Stimulated activated CD4-positive, alpha-beta T cell treated with anti-CD3 and anti-CD28 coated beads, Interleukin-2, amount 100 ng/mL, for 4 hours (primary cell): ENCODE measurements at regions not wholly inside any gene's neighbourhood (a gene's known extent, or its start where the extent isn't known, plus 50 kb on each side); places are given as distances from the start of the nearest gene placed in this dataset.

Experiments
- DNase-seq: peaks from one replicate; pipeline ENCODE4 v3.0.0-alpha.2; 2020; ENCODE audit warnings: low read depth

- no peak for DNase-seq
Observed at GRCh38 chr17:56648321-56648720, 54.8 kb downstream of the NOG start.

GRCh38 chr17:56648806-56649205 is 55.3 kb downstream of the NOG start:
- no peak for DNase-seq

GRCh38 chr17:56652628-56653027 is 59.1 kb downstream of the NOG start:
- DNase-seq = no peak

GRCh38 chr17:56653877-56654276 is 60.4 kb downstream of the NOG start:
- peak; percentile 65 for DNase-seq

- DNase-seq = no peak
Observed at GRCh38 chr17:56656701-56657327, 63.3 kb downstream of the NOG start.

GRCh38 chr17:56658648-56659047 is 65.1 kb downstream of the NOG start:
- DNase-seq = no peak

- DNase-seq = no peak
Observed at GRCh38 chr17:56659622-56660021, 66.1 kb downstream of the NOG start.

- no peak for DNase-seq
Observed at GRCh38 chr17:56661906-56662305, 68.4 kb downstream of the NOG start.

GRCh38 chr17:56665864-56666263 is 72.4 kb downstream of the NOG start:
- DNase-seq = no peak

GRCh38 chr17:56667925-56668458 is 74.5 kb downstream of the NOG start:
- no peak for DNase-seq

GRCh38 chr17:56672195-56672594 is 78.7 kb downstream of the NOG start:
- DNase-seq = no peak

GRCh38 chr17:56674401-56674925 is 81.0 kb downstream of the NOG start:
- no peak for DNase-seq

GRCh38 chr17:56675876-56676660 is 82.6 kb downstream of the NOG start:
- no peak for DNase-seq

GRCh38 chr17:56676810-56677209 is 83.3 kb downstream of the NOG start:
- DNase-seq = no peak

GRCh38 chr17:56678249-56679114 is 85.0 kb downstream of the NOG start:
- no peak for DNase-seq

- no peak for DNase-seq
Observed at GRCh38 chr17:56679115-56679776, 85.7 kb downstream of the NOG start.

GRCh38 chr17:56679777-56680422 is 86.4 kb downstream of the NOG start:
- DNase-seq = no peak

GRCh38 chr17:56680676-56681075 is 87.2 kb downstream of the NOG start:
- DNase-seq = no peak

- DNase-seq = no peak
Observed at GRCh38 chr17:56681561-56682266, 88.2 kb downstream of the NOG start.

GRCh38 chr17:56688151-56688550 is 94.7 kb downstream of the NOG start:
- no peak for DNase-seq
